ENCODE measurements at regions not wholly inside any gene's neighbourhood (a gene's known extent, or its start where the extent isn't known, plus 50 kb on each side); places are given as distances from the start of the nearest gene placed in this dataset.

GRCh38 chr2:55986700-55987440 is 63.3 kb upstream of the EFEMP1 start:
- Histone ChIP-seq H4K5ac (ENCODE audit: low read depth, low read length) (no peak overlapping the region; the same call in 1 of the 2 replicates), H3K14ac (replicated peaks; ENCODE audit: low read depth, low read length) (no peak overlapping the region), H3K4me3 (ENCODE audit: insufficient read depth, low read depth, low read length) (no peak overlapping the region), H4K91ac (ENCODE audit: insufficient read depth, low read depth, low read length) (peak overlapping the region; percentile 36; the same call in 1 of the 2 replicates), H2AK5ac (ENCODE audit: low read depth, low read length) (no peak overlapping the region; the same call in 1 of the 2 replicates), H2BK15ac (ENCODE audit: low read depth, low read length) (peak overlapping the region; percentile 20; the same call in 1 of the 3 replicates), H3K18ac (ENCODE audit: low read depth, low read length) (peak overlapping the region; percentile 72; the same call in 1 of the 2 replicates), H3K56ac (ENCODE audit: extremely low read depth, insufficient read depth, low read length) (no peak overlapping the region), H2BK5ac (ENCODE audit: low read depth, low read length, poor library complexity, severe bottlenecking) (no peak overlapping the region), H2AFZ (replicated peaks; ENCODE audit: low read length, poor library complexity) (no peak overlapping the region), H3K4ac (ENCODE audit: low read depth, low read length) (no peak overlapping the region), H2BK120ac (ENCODE audit: low read depth, low read length) (no peak overlapping the region), H3K27ac (ENCODE audit: insufficient read depth, low read length) (no peak overlapping the region), H3K23ac (ENCODE audit: low read depth, low read length) (no peak overlapping the region), H3K9me3 (ENCODE audit: control insufficient read depth, insufficient read depth, low read length) (no peaks in the 10 kb centered on the region), H4K8ac (ENCODE audit: low read depth in 2 of 2, low read length in 2 of 2) (no peak overlapping the region; a peak in 1 of 4 replicates), H2BK20ac (ENCODE audit: low read depth, low read length) (0 out of 2 replicates have a peak overlapping the region, but pooled peaks have one; percentile 4), H3K9ac (ENCODE audit: low read depth, low read length) (no peak overlapping the region), H3K27me3 (ENCODE audit: control insufficient read depth, insufficient read depth, low read length) (no peaks in the 10 kb centered on the region), H3K36me3 (ENCODE audit: control insufficient read depth, insufficient read depth, low read length) (no peaks in the 10 kb centered on the region), H3K4me1 (ENCODE audit: control insufficient read depth, insufficient read depth, low read length) (peaks cover 4% of the 10 kb centered on the region; the same call in 1 of the 2 replicates), H3K4me2 (ENCODE audit: low read depth, low read length) (no peak overlapping the region), H2AK9ac (replicated peaks; ENCODE audit: low read depth, low read length, poor library complexity) (no peak overlapping the region), H3K9me1 (ENCODE audit: insufficient read depth, low read length) (no peaks in the 10 kb centered on the region), H3K79me1 (ENCODE audit: low read depth in 1 of 2, low read length in 2 of 2) (no peaks in the 10 kb centered on the region), H4K20me1 (ENCODE audit: insufficient read depth, low read length) (no peaks in the 10 kb centered on the region)
- peak; percentile 19 for DNase-seq
- intact Hi-C loops (cut with micrococcal nuclease) = no loop called here
- TF ChIP-seq SMC3 (IDR thresholded peaks at IDR 0.05; ENCODE audit: low read depth, low read length) (no peak), USF2 (IDR thresholded peaks at IDR 0.05; ENCODE audit: low read depth, low read length) (no peak), ELK1 (IDR thresholded peaks at IDR 0.05; ENCODE audit: borderline replicate concordance, low read depth, low read length) (no peak), MAFK (IDR thresholded peaks at IDR 0.05; ENCODE audit: low read depth, low read length) (no peak)
- ATAC-seq (ENCODE audit: low read depth) = peak; percentile 44; the same call in 1 of the 2 replicates
- BruUV-seq (replicated peaks) = no TSS peak
- in situ Hi-C loops (cut with MboI; ENCODE audit: low sequenced_read_pairs) = no loop called here
- POLR2A ChIA-PET (ENCODE audit: unreplicated experiment) = interaction anchor here (1.0 kb wide), 1 partner anchor 11 kb away, joined by 3 read pairs; no protein-coding TSS in a partner anchor
- CTCF ChIA-PET = interaction anchor here (1.0 kb wide), 1 partner anchor 8 kb away, joined by 3 read pairs; no protein-coding TSS in a partner anchor
- dilution Hi-C loops (cut with HindIII; ENCODE audit: low sequenced_read_pairs, unreplicated experiment) = no loop called here

Data from IMR-90 (cell line).